Pancreas (tissue), 10 donors: ENCODE measurements at regions not wholly inside any gene's neighbourhood (a gene's known extent, or its start where the extent isn't known, plus 50 kb on each side); places are given as distances from the start of the nearest gene placed in this dataset.
A peak's percentile ranks its signal among the peaks of the same experiment; 100 is the strongest.

Experiments
- ATAC-seq, 4 donors: fragments of 200-7000 bp; cut with Tn5 transposase; one replicate each; pipeline versions ENCODE4 v1.8.0 to v1.9.1; 2020; ENCODE audit warnings: mild to moderate bottlenecking in 4 of 4, moderate library complexity in 4 of 4
- DNase-seq, 6 donors: peaks; one replicate each; pipeline ENCODE4 v3.0.0-alpha.2; 2020
- FAIRE-seq: peaks from 2 replicates; lab custom pipeline; 2012; peaks lifted over from hg19 to GRCh38; lab: Jason Lieb, UNC
- H3K27ac ChIP-seq, 4 donors: fragments of 200-600 bp; sonication (generic); 1 replicate in 3 of 4; 2 replicates in 1 of 4; pipeline versions ENCODE4 v1.5.0 to v1.8.0; 2020
- H3K27me3 ChIP-seq, 4 donors: fragments of 200-600 bp; one replicate each; pipeline ENCODE4 v1.8.0; 2021
- H3K36me3 ChIP-seq, 3 donors: fragments of 200-600 bp; sonication (generic) in 1 of 3; one replicate each; pipeline versions ENCODE4 v1.5.0 to v1.8.0; 2020 to 2021
- H3K4me1 ChIP-seq, 3 donors: fragments of 200-600 bp; one replicate each; pipeline ENCODE4 v1.8.0; 2021
- H3K4me3 ChIP-seq, 4 donors: fragments of 200-600 bp; sonication (generic) in 2 of 4; one replicate each; pipeline versions ENCODE4 v1.5.0 to v1.8.0; 2020 to 2021
- H3K9me3 ChIP-seq, 4 donors: fragments of 200-600 bp; one replicate each; pipeline ENCODE4 v1.8.0; 2021
- CTCF ChIP-seq, 4 donors: fragments of 200-600 bp; sonication (generic) in 3 of 4; IDR thresholded peaks; one replicate each; pipeline versions ENCODE4 v1.5.0 to v1.8.0; 2021; ENCODE audit warnings: antibody characterized with exemption in 4 of 4
- WGBS, 2 donors: extraction: QIAGEN DNeasy Blood & Tissue Kit; methylation state at CpG; one replicate each; pipeline ENCODE4 v1.1.7; 2013; 5-methylcytosine and 5-hydroxymethylcytosine counted together
- intact Hi-C, 3 donors: fragments of 100-400 bp; cut with DNase I; formaldehyde crosslinking; loops; one replicate each; pipeline versions ENCODE4 v1.11.1 to v1.14.2; 2022
- donor health status: healthy with polysubstance abuse.
- donor health status: DM: no; HTN: no; CAD: no; lungs with moderate emphysema.
- donor health status: DM: no; HTN: no; CAD: no.
- donor health status: control.
- donor health status: control.
- donor health status: Bipolar disorder and iron deficiency.
- donor health status: DM: yes; HTN: yes; CAD: no.
- donor health status: DM: no; HTN: no; CAD: no.
- donor health status: DM: no; HTN: no; CAD: no.
- donor health status: DM: yes; HTN: yes; CAD: no.

DNA sequence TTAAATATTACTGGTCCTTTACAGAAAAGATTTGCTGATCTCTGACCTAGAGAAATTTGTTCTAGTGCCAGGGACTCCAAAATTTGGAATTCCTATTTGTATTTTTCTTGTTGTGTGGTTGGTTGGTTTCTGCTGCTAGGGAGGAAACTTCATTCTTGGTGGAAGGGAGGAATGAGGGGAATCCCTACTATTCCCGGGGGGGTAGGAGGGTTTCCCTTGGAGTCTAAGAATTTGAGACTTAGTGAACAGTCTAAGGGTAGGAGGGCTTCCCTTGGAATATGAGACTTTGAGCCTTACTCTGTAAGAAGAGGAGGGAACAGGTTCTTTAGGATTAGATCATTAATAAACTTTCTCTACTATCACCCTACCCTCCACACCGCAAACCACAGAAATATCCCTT is 67.1 kb upstream of the ADGRF1 start:
- FAIRE-seq (no peak), DNase-seq (no peak), ATAC-seq (no peak)
- intact Hi-C loops: no loop called here
- H3K27me3 ChIP-seq: no peaks in the 10 kb centered on the region
- H3K27ac ChIP-seq: no peak overlapping the region
- no peaks in the 10 kb centered on the region for H3K9me3 ChIP-seq
- no peaks in the 10 kb centered on the region for H3K36me3 ChIP-seq
- H3K4me1 ChIP-seq: peaks cover 0 to 5% (median 0%) of the 10 kb centered on the region in 3 donors
- H3K4me3 ChIP-seq: no peak overlapping the region
- WGBS, 2 donors: 73 to 76% methylated on average over 2 of the region's 2 CpGs
- no peak for TF ChIP-seq CTCF (IDR thresholded peaks at IDR 0.05)

DNA sequence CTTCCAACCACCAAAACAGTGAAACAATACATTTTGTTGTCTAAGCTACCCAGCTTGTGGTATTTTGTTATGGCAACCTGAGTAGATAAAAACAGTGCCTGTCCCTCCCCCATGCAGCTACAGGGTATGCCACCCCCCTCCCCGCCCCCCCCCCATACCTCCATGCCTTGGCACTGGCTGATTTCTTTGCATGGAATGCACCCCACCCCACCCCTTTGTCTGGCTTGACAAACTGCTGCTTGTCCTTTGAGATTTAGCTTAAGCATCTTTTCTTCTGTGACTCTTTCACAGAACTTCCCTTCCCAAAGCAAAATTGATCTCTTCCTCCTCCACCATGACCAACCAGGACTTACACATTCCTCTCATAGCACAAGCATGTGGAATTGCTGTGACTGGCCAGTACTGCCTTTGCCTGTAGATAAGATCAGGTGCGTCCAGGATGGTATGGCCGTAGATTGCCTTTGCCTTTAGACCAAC is 64.6 kb upstream of the ADGRF1 start:
- Histone ChIP-seq H3K36me3 (no peaks in the 10 kb centered on the region), H3K9me3 (no peaks in the 10 kb centered on the region), H3K4me1 (peaks cover 0 to 4% (median 0%) of the 10 kb centered on the region in 3 donors), H3K4me3 (no peak overlapping the region), H3K27me3 (no peaks in the 10 kb centered on the region), H3K27ac (no peak overlapping the region)
- intact Hi-C loops: no loop called here
- DNase-seq (no peak), FAIRE-seq (no peak), ATAC-seq (peak in 1 of 4 donors; percentile 39)
- TF ChIP-seq CTCF (IDR thresholded peaks at IDR 0.05): no peak
- WGBS, 2 donors: 67 to 82% methylated on average over 3 of the region's 3 CpGs

- Histone ChIP-seq H3K36me3 (no peaks in the 10 kb centered on the region), H3K4me1 (no peaks in the 10 kb centered on the region), H3K27me3 (no peaks in the 10 kb centered on the region), H3K9me3 (no peaks in the 10 kb centered on the region), H3K4me3 (no peak overlapping the region), H3K27ac (no peak overlapping the region)
- ATAC-seq (no peak), DNase-seq (no peak), FAIRE-seq (no peak)
- WGBS, 2 donors: 49 to 83% methylated on average over 3 of the region's 3 CpGs
- intact Hi-C loops: no loop called here
- TF ChIP-seq CTCF (IDR thresholded peaks at IDR 0.05): no peak
Observed at GRCh38 chr6:47106216-47106615, 64.1 kb upstream of the ADGRF1 start.

DNA sequence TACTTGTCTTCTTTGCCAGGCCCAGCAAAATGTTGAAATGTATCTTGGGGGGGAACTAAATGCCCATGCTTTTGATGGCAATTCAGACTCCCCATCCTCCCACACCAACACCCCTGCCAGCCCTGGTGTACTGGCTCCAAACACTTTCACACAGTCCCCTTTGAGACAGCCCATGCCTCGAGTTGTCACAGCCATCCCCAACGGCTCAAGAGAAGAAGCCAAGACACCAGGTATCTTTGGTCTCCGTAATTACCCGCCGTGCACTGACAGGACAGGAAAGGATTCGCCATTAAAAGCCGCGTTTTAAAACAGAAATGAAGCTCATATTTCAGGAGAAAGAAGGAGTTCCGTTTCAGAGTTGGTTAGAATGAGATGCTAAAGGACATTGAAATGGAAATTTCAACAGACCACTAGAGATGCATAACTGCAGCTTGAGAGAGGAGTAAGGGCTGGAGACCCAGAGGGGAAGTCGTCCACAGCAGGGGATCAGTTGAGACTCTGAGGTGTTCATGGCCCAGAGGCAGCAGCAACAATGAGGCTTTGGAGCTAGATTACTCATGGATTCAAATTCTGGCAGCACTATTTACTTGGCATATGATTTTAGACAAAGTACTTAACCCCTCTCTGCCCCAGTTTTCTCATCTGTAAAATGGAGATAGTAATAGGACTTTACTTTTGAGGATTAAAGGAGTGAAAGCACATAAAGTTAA is 63.5 kb upstream of the ADGRF1 start:
- H3K36me3 ChIP-seq: no peaks in the 10 kb centered on the region
- intact Hi-C loops: no loop called here
- H3K4me1 ChIP-seq: no peaks in the 10 kb centered on the region
- no peak overlapping the region for H3K4me3 ChIP-seq
- no peaks in the 10 kb centered on the region for H3K9me3 ChIP-seq
- DNase-seq (no peak), FAIRE-seq (no peak), ATAC-seq (no peak)
- 81 to 87% methylated on average over 10 of the region's 10 CpGs for WGBS, 2 donors
- no peak for TF ChIP-seq CTCF (IDR thresholded peaks at IDR 0.05)
- no peak overlapping the region for H3K27ac ChIP-seq
- no peaks in the 10 kb centered on the region for H3K27me3 ChIP-seq

DNA sequence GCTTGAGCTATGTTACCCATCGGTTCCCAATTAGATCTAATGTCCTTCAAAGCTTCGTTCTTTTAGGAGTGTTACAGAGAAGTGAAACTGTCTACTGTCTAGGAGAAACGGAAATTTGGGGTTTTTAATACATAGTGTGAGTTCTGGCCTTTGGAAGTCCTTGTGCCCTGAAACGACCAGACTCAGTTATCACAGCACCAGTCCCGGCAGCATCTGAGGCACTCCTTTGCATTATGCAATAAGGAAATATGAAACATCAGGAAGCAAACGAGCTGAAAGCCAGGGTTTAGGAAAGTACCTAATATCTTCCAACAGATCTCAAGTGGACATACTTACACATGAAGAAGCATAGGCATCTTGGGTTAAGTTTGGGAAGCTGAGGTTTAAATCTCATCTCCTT is 61.8 kb upstream of the ADGRF1 start:
- Histone ChIP-seq H3K27ac (no peak overlapping the region), H3K4me1 (no peaks in the 10 kb centered on the region), H3K27me3 (no peaks in the 10 kb centered on the region), H3K9me3 (no peaks in the 10 kb centered on the region), H3K4me3 (no peak overlapping the region), H3K36me3 (no peaks in the 10 kb centered on the region)
- DNase-seq (no peak), FAIRE-seq (no peak), ATAC-seq (peak in 3 of 4 donors; percentile 34 to 82 (median 76))
- intact Hi-C loops: loop anchor here in 1 of 3 donors (5.0 kb wide), 1 partner anchor 203 kb away; the partner anchor contains the start of gene TNFRSF21
- WGBS, 2 donors: 58 to 63% methylated on average over 6 of the region's 6 CpGs
- no peak for TF ChIP-seq CTCF (IDR thresholded peaks at IDR 0.05)
